T-helper 2 cell treated with Interferon-gamma antibody and Interleukin-4, amounts not matched to agents 5 μg/mL and 100 μg/mL, for 36 hours (primary cell): ENCODE measurements at regions not wholly inside any gene's neighbourhood (a gene's known extent, or its start where the extent isn't known, plus 50 kb on each side); places are given as distances from the start of the nearest gene placed in this dataset.

ENCODE experiments used
- DNase-seq: peaks from one replicate; pipeline ENCODE4 v3.0.0; 2021; ENCODE audit warnings: low spot score
- H3K27ac Mint-ChIP-seq: one replicate; pipeline ENCODE4 v1.8.0; 2021; ENCODE audit warnings: mild to moderate bottlenecking, mixed read lengths
- H3K27me3 Mint-ChIP-seq: one replicate; pipeline ENCODE4 v1.8.0; 2021; ENCODE audit warnings: low read depth, mixed read lengths
- H3K36me3 Mint-ChIP-seq: one replicate; pipeline ENCODE4 v1.8.0; 2021; ENCODE audit warnings: low read depth, mixed read lengths
- H3K4me1 Mint-ChIP-seq: one replicate; pipeline ENCODE4 v1.8.0; 2021; ENCODE audit warnings: low read depth, mixed read lengths
- H3K4me3 Mint-ChIP-seq: one replicate; pipeline ENCODE4 v1.8.0; 2022; ENCODE audit warnings: mild to moderate bottlenecking, moderate library complexity, mixed read lengths
- H3K9me3 Mint-ChIP-seq: one replicate; pipeline ENCODE4 v1.8.0; 2021; ENCODE audit warnings: mixed read lengths

DNA sequence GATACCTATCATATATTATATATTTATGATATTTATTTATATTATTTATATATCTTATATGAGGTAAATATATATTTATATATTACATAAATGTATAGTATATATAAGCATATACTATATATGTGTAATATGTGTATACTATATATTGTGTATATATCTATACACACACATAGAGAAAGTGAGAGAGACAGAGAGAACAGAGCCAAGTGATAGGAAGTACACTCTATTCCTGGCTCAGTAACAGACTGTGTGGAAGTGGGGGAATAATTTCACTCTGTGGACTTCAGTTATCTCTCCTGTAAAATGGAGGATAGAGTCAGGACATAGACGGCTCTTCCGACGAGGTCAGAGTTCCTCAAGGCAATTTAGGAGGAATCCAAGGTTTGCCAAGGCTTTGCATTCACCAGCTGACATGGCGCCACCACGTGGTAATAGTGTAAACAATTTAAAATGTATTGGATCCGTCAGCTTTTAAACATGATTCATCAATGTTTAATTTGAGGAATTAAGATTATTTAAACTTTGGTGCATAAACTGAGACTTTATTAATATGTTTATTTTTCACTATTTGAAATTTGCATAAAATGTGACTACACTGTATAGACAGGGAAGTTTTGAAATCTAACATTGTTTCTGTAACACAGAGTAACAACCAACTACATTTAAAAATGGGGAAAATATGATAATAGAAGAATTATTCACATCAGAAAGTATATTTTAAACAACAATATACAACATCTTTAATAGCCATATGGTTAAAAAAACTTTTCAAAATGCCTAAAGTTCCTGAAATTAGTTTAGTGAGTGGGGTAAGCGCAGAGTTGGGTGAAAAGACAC lies 75.4 kb upstream of the TMEM244 start:
- H3K27me3 Mint-ChIP-seq, result peaks cover 39% of the 10 kb centered on the region
- no peak for DNase-seq
- H3K4me1 Mint-ChIP-seq, result no peaks in the 10 kb centered on the region
- no peak overlapping the region for H3K27ac Mint-ChIP-seq
- H3K36me3 Mint-ChIP-seq, result no peaks in the 10 kb centered on the region
- H3K9me3 Mint-ChIP-seq, result no peaks in the 10 kb centered on the region
- no peak overlapping the region for H3K4me3 Mint-ChIP-seq

- Mint-ChIP-seq H3K9me3 (no peaks in the 10 kb centered on the region), H3K36me3 (no peaks in the 10 kb centered on the region), H3K4me1 (no peaks in the 10 kb centered on the region), H3K27me3 (peaks cover 10% of the 10 kb centered on the region), H3K4me3 (no peak overlapping the region), H3K27ac (no peak overlapping the region)
- no peak for DNase-seq
These were observed 71.2 kb upstream of the TMEM244 start for GRCh38 chr6:129932321-129932720.

GRCh38 chr6:129929433-129929832 lies 68.3 kb upstream of the TMEM244 start:
- no peak for DNase-seq
- Mint-ChIP-seq H3K27ac (no peak overlapping the region), H3K27me3 (peaks cover 4% of the 10 kb centered on the region), H3K4me3 (no peak overlapping the region), H3K36me3 (no peaks in the 10 kb centered on the region), H3K4me1 (no peaks in the 10 kb centered on the region), H3K9me3 (no peaks in the 10 kb centered on the region)

- no peak overlapping the region for H3K27ac Mint-ChIP-seq
- no peaks in the 10 kb centered on the region for H3K9me3 Mint-ChIP-seq
- no peaks in the 10 kb centered on the region for H3K4me1 Mint-ChIP-seq
- H3K27me3 Mint-ChIP-seq, result no peaks in the 10 kb centered on the region
- DNase-seq, result no peak
- no peak overlapping the region for H3K4me3 Mint-ChIP-seq
- no peaks in the 10 kb centered on the region for H3K36me3 Mint-ChIP-seq
These were observed 62.6 kb upstream of the TMEM244 start for GRCh38 chr6:129923530-129924250.

- Mint-ChIP-seq H3K4me3 (no peak overlapping the region), H3K4me1 (no peaks in the 10 kb centered on the region), H3K27me3 (peaks cover 3% of the 10 kb centered on the region), H3K9me3 (no peaks in the 10 kb centered on the region), H3K36me3 (no peaks in the 10 kb centered on the region), H3K27ac (no peak overlapping the region)
- DNase-seq, result no peak
These were observed 60.2 kb upstream of the TMEM244 start for GRCh38 chr6:129921169-129921817.

GRCh38 chr6:129920103-129920798 lies 59.1 kb upstream of the TMEM244 start:
- Mint-ChIP-seq H3K4me3 (no peak overlapping the region), H3K4me1 (no peaks in the 10 kb centered on the region), H3K27me3 (peaks cover 3% of the 10 kb centered on the region), H3K9me3 (no peaks in the 10 kb centered on the region), H3K36me3 (no peaks in the 10 kb centered on the region), H3K27ac (no peak overlapping the region)
- DNase-seq, result no peak

DNA sequence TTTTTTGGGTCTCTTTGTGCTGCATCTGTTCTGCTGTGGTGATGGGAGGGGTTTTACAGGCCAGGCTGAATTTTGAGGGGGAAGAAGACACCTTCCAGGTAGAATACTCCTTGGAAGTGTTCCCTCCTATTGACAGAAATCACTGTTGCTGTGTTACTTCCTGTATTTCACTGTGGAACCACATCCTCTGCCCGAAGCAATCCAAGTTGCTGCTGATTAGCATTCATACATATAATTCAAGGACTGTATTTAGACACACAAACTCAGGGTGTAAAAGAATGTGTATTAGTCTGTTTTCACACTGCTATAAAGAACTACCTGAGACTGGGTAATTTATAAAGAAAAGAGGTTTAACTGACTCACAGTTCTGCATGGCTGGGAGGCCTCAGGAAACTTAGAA lies 50.6 kb upstream of the TMEM244 start:
- Mint-ChIP-seq H3K36me3 (no peaks in the 10 kb centered on the region), H3K9me3 (no peaks in the 10 kb centered on the region), H3K4me1 (no peaks in the 10 kb centered on the region), H3K4me3 (no peak overlapping the region), H3K27me3 (peaks cover 1% of the 10 kb centered on the region), H3K27ac (no peak overlapping the region)
- no peak for DNase-seq
